ENCODE measurements at regions not wholly inside any gene's neighbourhood (a gene's known extent, or its start where the extent isn't known, plus 50 kb on each side); places are given as distances from the start of the nearest gene placed in this dataset.
A peak's percentile ranks its signal among the peaks of the same experiment; 100 is the strongest.

DNA sequence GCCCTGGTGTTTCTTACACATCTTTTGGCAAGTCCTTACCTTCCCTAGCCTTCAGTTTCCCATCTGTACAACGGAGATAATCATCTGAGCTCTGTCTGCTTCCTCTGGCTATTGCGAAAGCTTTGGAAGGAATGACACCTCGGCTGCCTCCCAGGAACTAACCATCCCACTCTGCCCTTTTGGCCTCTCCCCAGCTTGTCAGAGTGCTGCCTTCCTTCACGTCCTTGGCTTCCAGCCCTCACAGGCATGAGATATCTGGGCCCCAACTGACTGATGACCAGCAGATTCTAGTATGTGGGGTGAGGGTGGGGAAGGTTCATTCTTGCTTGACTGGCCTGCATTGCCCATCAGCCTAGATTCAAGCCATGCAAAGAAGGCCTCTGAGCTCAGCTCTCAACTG is 253.1 kb upstream of the FGGY start (continued):
- peak; percentile 55; the same call in 1 of the 2 replicates for TF ChIP-seq TFAP4 (CRISPR knock-in tag; IDR thresholded peaks at IDR 0.05; ENCODE audit: borderline replicate concordance)
- TF ChIP-seq PKNOX1 (IDR thresholded peaks at IDR 0.05) = peak; percentile 69
- TF ChIP-seq TRIM25 (IDR thresholded peaks at IDR 0.05; ENCODE audit: borderline replicate concordance) = no peak
- no peak for TF ChIP-seq HINFP (tag; conservative IDR thresholded peaks at IDR 0.05; ENCODE audit: low read depth)
- peak; percentile 73 for TF ChIP-seq CBFA2T3 (IDR thresholded peaks at IDR 0.05)
- TF ChIP-seq NCOR1 (IDR thresholded peaks at IDR 0.05) = peak; percentile 62
- no peak for TF ChIP-seq GATAD2B (IDR thresholded peaks at IDR 0.05; ENCODE audit: borderline replicate concordance)
- no peak; the same call in 1 of the 2 replicates for TF ChIP-seq ZNF263 (CRISPR knock-in tag; IDR thresholded peaks at IDR 0.05; ENCODE audit: borderline replicate concordance)
- TF ChIP-seq FOSL1 (tag; conservative IDR thresholded peaks at IDR 0.05) = peak; percentile 78
- no peak for TF ChIP-seq TAF7 (tag; IDR thresholded peaks at IDR 0.05)
- peak; percentile 16 for TF ChIP-seq NEUROD1 (IDR thresholded peaks at IDR 0.05; ENCODE audit: borderline replicate concordance, low read depth, low read length, partially characterized antibody)
- TF ChIP-seq, protein P1, sequence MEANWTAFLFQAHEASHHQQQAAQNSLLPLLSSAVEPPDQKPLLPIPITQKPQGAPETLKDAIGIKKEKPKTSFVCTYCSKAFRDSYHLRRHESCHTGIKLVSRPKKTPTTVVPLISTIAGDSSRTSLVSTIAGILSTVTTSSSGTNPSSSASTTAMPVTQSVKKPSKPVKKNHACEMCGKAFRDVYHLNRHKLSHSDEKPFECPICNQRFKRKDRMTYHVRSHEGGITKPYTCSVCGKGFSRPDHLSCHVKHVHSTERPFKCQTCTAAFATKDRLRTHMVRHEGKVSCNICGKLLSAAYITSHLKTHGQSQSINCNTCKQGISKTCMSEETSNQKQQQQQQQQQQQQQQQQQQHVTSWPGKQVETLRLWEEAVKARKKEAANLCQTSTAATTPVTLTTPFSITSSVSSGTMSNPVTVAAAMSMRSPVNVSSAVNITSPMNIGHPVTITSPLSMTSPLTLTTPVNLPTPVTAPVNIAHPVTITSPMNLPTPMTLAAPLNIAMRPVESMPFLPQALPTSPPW (CRISPR knock-in tag; IDR thresholded peaks at IDR 0.05) = peak; percentile 53; the same call in 1 of the 2 replicates
- TF ChIP-seq SNIP1 (IDR thresholded peaks at IDR 0.05; ENCODE audit: low read depth) = no peak
- TF ChIP-seq, protein P2, sequence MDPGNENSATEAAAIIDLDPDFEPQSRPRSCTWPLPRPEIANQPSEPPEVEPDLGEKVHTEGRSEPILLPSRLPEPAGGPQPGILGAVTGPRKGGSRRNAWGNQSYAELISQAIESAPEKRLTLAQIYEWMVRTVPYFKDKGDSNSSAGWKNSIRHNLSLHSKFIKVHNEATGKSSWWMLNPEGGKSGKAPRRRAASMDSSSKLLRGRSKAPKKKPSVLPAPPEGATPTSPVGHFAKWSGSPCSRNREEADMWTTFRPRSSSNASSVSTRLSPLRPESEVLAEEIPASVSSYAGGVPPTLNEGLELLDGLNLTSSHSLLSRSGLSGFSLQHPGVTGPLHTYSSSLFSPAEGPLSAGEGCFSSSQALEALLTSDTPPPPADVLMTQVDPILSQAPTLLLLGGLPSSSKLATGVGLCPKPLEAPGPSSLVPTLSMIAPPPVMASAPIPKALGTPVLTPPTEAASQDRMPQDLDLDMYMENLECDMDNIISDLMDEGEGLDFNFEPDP (CRISPR knock-in tag; IDR thresholded peaks at IDR 0.05) = no peak
- TF ChIP-seq SMAD2 (IDR thresholded peaks at IDR 0.05; ENCODE audit: low read depth, low read length) = no peak
- TF ChIP-seq RCOR1 (IDR thresholded peaks at IDR 0.05; ENCODE audit: borderline replicate concordance in 1 of 2, low read depth in 2 of 2, low read length in 2 of 2) = peak in 1 of 2 experiments; percentile 83; a peak in 2 of 4 replicates
- TF ChIP-seq TRIM24 (IDR thresholded peaks at IDR 0.05) = peak; percentile 49 to 84; a peak in 3 of 4 replicates
- TF ChIP-seq, protein P3, sequence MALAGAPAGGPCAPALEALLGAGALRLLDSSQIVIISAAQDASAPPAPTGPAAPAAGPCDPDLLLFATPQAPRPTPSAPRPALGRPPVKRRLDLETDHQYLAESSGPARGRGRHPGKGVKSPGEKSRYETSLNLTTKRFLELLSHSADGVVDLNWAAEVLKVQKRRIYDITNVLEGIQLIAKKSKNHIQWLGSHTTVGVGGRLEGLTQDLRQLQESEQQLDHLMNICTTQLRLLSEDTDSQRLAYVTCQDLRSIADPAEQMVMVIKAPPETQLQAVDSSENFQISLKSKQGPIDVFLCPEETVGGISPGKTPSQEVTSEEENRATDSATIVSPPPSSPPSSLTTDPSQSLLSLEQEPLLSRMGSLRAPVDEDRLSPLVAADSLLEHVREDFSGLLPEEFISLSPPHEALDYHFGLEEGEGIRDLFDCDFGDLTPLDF (CRISPR knock-in tag; IDR thresholded peaks at IDR 0.05) = no peak
- peak; percentile 41; the same call in 1 of the 2 replicates for TF ChIP-seq NFE2 (IDR thresholded peaks at IDR 0.05; ENCODE audit: low read depth)
- TF ChIP-seq ZBTB8A (IDR thresholded peaks at IDR 0.05; ENCODE audit: partially characterized antibody) = no peak
